ENCODE measurements at regions not wholly inside any gene's neighbourhood (a gene's known extent, or its start where the extent isn't known, plus 50 kb on each side); places are given as distances from the start of the nearest gene placed in this dataset.
"Not testable (repeated sequence)": the region's sequence is repeated elsewhere in the genome, so short reads cannot be mapped to it uniquely, and the experiment has no call there.

- DNase-seq (ENCODE audit: low read depth in 4 of 4, low spot score in 2 of 4): no peak
These were observed 179.6 kb downstream of the TBC1D2B start for GRCh38 chr15:77897896-77898406.

- not testable (repeated sequence) for DNase-seq (ENCODE audit: low read depth in 4 of 4, low spot score in 2 of 4)
These were observed 180.2 kb downstream of the TBC1D2B start for GRCh38 chr15:77897113-77897895.

DNA sequence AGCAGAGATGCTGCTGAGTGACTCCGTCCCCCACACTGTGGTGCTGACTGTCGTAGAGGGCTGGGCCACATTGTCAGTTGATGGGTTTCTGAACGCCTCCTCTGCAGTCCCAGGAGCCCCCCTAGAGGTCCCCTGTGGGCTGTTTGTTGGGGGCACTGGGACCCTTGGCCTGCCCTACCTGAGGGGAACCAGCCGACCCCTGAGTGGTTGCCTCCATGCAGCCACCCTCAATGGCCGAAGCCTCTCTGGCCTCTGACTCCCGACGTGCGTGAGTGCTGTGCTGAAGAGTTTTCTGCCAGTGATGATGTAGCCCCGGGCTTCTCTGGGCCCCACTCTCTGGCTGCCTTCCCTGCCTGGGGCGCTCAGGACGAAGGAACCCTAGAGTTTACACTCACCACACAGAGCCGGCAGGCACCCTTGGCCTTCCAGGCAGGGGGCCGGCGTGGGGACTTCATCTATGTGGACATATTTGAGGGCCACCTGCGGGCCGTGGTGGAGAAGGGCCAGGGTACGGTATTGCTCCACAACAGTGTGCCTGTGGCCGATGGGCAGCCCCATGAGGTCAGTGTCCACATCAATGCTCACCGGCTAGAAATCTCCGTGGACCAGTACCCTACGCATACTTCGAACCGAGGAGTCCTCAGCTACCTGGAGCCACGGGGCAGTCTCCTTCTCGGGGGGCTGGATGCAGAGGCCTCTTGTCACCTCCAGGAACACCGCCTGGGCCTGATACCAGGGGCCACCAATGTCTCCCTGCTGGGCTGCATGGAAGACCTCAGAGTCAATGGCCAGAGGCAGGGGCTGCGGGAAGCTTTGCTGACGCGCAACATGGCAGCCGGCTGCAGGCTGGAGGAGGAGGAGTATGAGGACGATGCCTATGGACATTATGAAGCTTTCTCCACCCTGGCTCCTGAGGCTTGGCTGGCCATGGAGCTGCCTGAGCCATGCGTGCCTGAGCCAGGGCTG is 181.1 kb downstream of the TBC1D2B start:
- DNase-seq (ENCODE audit: low read depth in 4 of 4, low spot score in 2 of 4): not testable (repeated sequence)

GRCh38 chr15:77895742-77896141 is 181.8 kb downstream of the TBC1D2B start:
- DNase-seq (ENCODE audit: low read depth in 4 of 4, low spot score in 2 of 4): no peak

- DNase-seq (ENCODE audit: low read depth in 4 of 4, low spot score in 2 of 4): not testable (repeated sequence)
These were observed 182.4 kb downstream of the TBC1D2B start for GRCh38 chr15:77895145-77895544.

DNA sequence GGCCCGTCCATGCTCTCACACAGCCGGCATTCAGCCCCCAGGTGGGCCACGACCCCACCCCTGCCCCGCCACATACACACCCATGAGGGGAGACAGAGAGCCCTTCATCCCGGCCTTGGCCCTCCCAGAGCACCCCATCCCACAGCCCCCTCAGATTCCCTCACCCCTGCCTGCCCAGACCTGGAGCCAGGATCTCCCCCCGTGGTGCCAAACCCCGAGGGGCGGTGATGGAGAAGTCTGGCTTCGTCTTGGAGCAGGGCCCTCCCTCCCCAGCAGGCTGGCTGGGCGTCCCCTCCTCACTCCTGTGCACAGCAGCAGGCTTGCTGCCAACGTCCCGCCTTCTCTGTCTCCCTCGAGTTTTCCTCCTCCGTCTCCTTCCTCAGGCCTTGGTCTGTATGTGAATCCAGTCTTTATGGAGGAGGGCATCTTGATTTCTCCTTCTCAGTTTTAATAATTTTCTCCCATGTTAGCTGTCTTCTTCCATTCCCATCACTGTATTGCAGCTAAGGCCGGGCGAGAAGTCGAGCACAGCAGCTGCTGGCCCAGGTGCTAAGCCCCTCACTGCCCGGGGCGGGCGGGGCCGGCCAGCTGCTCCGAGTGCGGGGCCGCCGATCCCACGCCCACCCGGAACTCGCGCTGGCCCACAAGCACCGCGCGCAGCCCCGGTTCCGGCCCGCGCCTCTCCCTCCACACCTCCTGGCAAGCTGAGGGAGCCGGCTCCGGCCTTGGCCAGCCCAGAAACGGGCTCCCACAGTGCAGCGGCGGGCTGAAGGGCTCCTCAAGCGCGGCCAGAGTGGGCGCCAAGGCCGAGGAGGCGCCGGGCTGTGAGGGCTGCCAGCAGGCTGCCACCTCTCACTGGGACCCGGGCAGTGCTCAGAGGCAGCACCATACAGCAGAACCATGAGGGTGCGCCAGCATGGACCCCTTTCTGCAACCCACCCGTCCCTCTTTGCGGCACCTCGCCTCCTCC is 183.6 kb downstream of the TBC1D2B start:
- not testable (repeated sequence) for DNase-seq (ENCODE audit: low read depth in 4 of 4, low spot score in 2 of 4)

DNA sequence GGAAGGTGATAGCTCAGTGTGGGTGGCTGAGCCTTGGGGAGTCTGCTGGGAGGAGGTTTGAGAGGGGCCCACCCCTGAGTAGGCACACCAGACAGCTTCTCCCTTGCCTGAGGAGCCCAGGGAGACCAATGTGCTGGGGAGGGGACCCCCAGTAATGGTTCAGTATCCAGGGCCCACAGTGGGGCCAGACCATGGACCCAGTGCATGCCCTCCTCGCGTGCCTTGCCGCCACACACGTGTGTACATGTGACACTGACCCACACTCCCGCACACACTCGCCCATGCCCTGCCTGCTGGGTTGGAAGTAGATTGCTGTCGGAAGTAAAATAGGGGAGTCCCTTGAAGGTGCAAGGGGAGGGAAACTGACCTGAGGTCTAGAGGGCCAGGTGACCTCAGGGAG is 184.3 kb downstream of the TBC1D2B start:
- not testable (repeated sequence) for DNase-seq (ENCODE audit: low read depth in 4 of 4, low spot score in 2 of 4)

DNA sequence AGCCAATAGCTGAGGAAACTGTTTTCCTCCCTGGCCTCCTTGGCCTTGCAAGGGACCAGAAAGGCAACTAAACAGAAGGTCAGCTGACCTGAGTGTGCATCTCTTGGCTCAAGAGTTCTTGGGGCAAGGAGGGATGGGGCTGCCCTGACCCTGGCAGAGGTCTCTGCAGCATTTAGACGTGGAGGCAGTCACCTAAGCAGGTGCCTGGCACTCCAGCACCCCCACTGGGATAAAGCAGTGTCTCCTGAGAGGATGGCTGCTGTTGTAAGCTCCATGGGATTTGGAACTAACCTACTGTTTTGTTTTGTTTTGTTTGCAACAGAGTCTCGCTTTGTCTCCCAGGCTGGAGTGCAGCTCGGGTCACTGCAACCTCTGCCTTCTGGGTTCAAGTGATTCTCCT is 185.2 kb downstream of the TBC1D2B start:
- DNase-seq (ENCODE audit: low read depth in 4 of 4, low spot score in 2 of 4): no peak

GRCh38 chr15:77891862-77892261 is 185.6 kb downstream of the TBC1D2B start:
- DNase-seq (ENCODE audit: low read depth in 4 of 4, low spot score in 2 of 4): not testable (repeated sequence)

GRCh38 chr15:77890911-77891801 is 186.4 kb downstream of the TBC1D2B start:
- not testable (repeated sequence) for DNase-seq (ENCODE audit: low read depth in 4 of 4, low spot score in 2 of 4)

GRCh38 chr15:77889828-77890725 is 187.4 kb downstream of the TBC1D2B start:
- DNase-seq (ENCODE audit: low read depth in 4 of 4, low spot score in 2 of 4): not testable (repeated sequence)

- no peak for DNase-seq (ENCODE audit: low read depth in 4 of 4, low spot score in 2 of 4)
These were observed 188.3 kb downstream of the TBC1D2B start for GRCh38 chr15:77889009-77889806.

DNA sequence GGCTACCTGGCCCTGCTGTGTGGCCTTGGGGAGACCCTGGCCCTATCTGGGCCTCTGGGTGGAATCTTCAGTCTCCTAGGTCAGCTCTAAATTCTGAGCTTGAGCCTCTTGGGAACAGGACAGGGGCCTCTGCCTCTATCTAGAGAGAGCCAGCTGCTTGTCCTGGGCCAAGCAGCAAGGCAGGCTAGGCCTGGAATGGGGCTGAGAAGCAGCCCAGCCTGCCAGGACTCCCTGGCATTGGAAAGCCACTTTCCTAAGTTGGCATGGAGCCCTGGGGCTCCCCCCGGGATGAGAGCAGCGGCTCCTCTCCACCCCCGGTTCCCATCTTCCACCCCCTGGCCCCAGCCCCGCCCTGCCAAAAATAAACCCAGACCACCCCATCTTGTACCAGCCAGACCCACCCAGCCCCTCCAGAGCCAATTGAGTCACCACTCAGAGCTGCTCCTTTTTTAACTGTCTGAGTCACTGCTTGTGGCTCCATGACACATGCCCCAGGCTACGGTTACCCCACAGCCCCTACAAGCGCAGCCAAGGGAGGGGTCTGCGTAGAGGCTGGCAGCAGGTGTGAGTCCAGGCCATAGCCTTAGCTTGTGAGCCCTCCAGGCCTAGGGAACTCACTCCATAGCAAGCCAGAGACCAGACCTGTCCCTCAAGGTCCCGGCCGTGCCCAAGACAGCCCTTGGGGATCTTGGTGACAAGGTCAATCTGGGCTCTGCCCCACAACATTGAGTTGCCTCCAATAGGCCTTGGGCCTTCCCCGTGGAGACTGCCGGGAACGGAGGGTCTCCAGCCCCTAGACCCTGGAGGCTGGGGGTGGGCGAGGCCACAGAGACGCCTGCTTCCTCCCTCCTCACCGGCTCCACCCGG is 189.7 kb downstream of the TBC1D2B start:
- DNase-seq (ENCODE audit: low read depth in 4 of 4, low spot score in 2 of 4): not testable (repeated sequence)

- no peak for DNase-seq (ENCODE audit: low read depth in 4 of 4, low spot score in 2 of 4)
These were observed 190.6 kb downstream of the TBC1D2B start for GRCh38 chr15:77886805-77887448.

- not testable (repeated sequence) for DNase-seq (ENCODE audit: low read depth in 4 of 4, low spot score in 2 of 4)
These were observed 191.5 kb downstream of the TBC1D2B start for GRCh38 chr15:77885877-77886500.
